Mammary epithelial cell (primary cell): ENCODE measurements at regions not wholly inside any gene's neighbourhood (a gene's known extent, or its start where the extent isn't known, plus 50 kb on each side); places are given as distances from the start of the nearest gene placed in this dataset.

ENCODE experiments used
- CTCF ChIP-seq, 2 donors: IDR thresholded peaks in 1 of 2; conservative IDR thresholded peaks in 1 of 2; 2 replicates each; pipeline ENCODE4 v1.5.1; 2011 to 2012; ENCODE audit warnings: inconsistent platforms in 2 of 2, low read length in 2 of 2, mild to moderate bottlenecking in 2 of 2, control low read depth in 1 of 2, low read depth in 1 of 2; ENCODE audit not compliant: insufficient read depth in 1 of 2; ENCODE audit errors: extremely low read depth in 1 of 2
- EZH2 ChIP-seq: IDR thresholded peaks from 2 replicates; pipeline ENCODE4 v1.6.1; 2012; ENCODE audit warnings: low read length, inconsistent platforms, borderline replicate concordance

GRCh38 chr10:131442271-131442670 lies 130.8 kb upstream of the TCERG1L start:
- no peak for TF ChIP-seq CTCF (conservative IDR thresholded peaks at IDR 0.05 in 1 of 2, IDR thresholded peaks at IDR 0.05 in 1 of 2; ENCODE audit: extremely low read depth in 1 of 2, insufficient read depth in 1 of 2, low read depth in 1 of 2, low read length in 2 of 2)
- TF ChIP-seq EZH2, result no peak
